ENCODE measurements at regions not wholly inside any gene's neighbourhood (a gene's known extent, or its start where the extent isn't known, plus 50 kb on each side); places are given as distances from the start of the nearest gene placed in this dataset.

DNA sequence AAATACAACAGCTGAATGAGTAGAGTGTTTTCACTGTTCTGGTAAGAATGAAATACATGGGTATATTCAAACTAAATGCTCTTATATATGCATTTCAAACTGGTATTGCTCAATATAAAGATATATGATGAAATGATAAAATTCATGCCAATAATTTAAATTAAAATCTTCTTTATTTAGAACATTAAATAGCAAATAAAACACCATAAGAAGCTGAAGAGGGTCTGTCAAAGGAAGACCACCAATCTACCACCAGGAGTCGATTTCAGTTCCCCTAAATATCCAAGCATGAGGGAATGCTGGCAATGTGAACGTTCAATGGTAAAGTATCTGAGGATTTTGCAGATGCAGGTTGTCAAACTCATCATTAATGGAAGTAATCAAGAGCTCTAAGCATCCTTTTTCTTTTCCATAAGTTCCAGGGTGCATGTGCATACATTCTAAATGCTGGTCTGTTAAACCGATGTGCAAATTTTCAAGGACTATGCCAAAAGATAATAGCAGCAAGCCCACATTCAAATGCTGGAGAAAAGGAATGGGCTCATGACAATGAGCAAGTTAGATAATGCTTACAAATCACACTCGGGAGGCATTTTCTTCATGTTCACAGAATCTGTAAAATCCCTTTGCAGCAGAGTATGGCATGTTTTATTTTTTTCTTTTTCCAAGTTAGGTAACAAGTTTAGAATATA, 118.8 kb upstream of the MTAP start:
- DNase-seq (ENCODE audit: low read depth) = no peak
- H3K4me3 ChIP-seq (ENCODE audit: low read depth, low read length) = no peak overlapping the region

DNA sequence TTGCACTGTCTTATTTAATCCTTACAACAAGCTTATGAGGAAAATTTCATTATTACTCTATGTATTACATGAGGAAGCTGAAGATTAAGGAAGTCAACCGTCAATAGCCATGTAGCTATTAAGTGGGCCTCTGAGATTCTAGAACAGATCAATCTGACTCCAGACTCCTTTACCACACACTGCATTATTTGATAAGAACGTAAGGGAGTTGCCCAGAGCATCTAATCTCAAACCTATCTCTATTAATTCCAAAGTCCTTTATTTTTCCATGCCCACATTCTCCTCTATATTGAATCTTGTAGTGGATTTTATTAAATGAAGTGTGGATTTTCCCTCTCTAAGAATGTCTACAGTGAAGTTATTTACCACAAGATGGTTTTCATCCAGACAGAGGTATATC, 118.2 kb upstream of the MTAP start:
- H3K4me3 ChIP-seq (ENCODE audit: low read depth, low read length) = no peak overlapping the region
- TF ChIP-seq CTCF (IDR thresholded peaks at IDR 0.05; ENCODE audit: control insufficient read depth, extremely low read depth, insufficient read depth) = no peak
- no peak for DNase-seq (ENCODE audit: low read depth)

More for the DNA sequence above, 118.8 kb upstream of the MTAP start:
- no peak for TF ChIP-seq CTCF (IDR thresholded peaks at IDR 0.05; ENCODE audit: control insufficient read depth, extremely low read depth, insufficient read depth)

GRCh38 chr9:21684831-21685362, 117.5 kb upstream of the MTAP start:
- no peak overlapping the region for H3K4me3 ChIP-seq (ENCODE audit: low read depth, low read length)
- TF ChIP-seq CTCF (IDR thresholded peaks at IDR 0.05; ENCODE audit: control insufficient read depth, extremely low read depth, insufficient read depth) = no peak
- DNase-seq (ENCODE audit: low read depth) = no peak

- no peak for DNase-seq (ENCODE audit: low read depth)
- H3K4me3 ChIP-seq (ENCODE audit: low read depth, low read length) = no peak overlapping the region
- TF ChIP-seq CTCF (IDR thresholded peaks at IDR 0.05; ENCODE audit: control insufficient read depth, extremely low read depth, insufficient read depth) = no peak
Measured at GRCh38 chr9:21685502-21685901, 116.9 kb upstream of the MTAP start.

GRCh38 chr9:21686738-21687137, 115.7 kb upstream of the MTAP start:
- DNase-seq (ENCODE audit: low read depth) = no peak
- no peak overlapping the region for H3K4me3 ChIP-seq (ENCODE audit: low read depth, low read length)
- TF ChIP-seq CTCF (IDR thresholded peaks at IDR 0.05; ENCODE audit: control insufficient read depth, extremely low read depth, insufficient read depth) = no peak

GRCh38 chr9:21687351-21687750, 115.1 kb upstream of the MTAP start:
- DNase-seq (ENCODE audit: low read depth) = no peak
- no peak overlapping the region for H3K4me3 ChIP-seq (ENCODE audit: low read depth, low read length)
- TF ChIP-seq CTCF (IDR thresholded peaks at IDR 0.05; ENCODE audit: control insufficient read depth, extremely low read depth, insufficient read depth) = no peak

Data from LNCaP clone FGC (cell line).